ENCODE measurements at regions not wholly inside any gene's neighbourhood (a gene's known extent, or its start where the extent isn't known, plus 50 kb on each side); places are given as distances from the start of the nearest gene placed in this dataset.

DNA sequence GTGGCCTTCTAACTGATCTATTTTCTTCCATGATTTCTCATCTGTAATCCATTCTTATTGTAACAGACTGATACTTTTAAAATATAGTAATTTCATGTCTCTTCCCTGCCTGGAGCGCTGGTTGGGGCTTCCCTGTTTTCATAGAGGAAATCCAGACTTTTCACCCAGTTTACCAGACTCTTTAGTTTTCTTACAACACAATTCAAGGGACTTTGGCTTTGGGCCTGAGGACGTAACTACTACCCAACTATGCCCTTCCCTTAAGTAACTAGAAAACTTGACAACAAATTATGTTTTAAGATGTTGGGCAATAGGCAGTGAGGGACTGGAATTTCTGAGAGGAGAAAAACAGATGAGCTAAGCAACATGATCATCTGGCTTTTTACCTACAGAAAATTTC lies 289.6 kb downstream of the FGF10 start:
- no peak for TF ChIP-seq CTCF (conservative IDR thresholded peaks at IDR 0.05 in 1 of 2, IDR thresholded peaks at IDR 0.05 in 1 of 2; ENCODE audit: extremely low read depth in 1 of 2, insufficient read depth in 1 of 2, low read depth in 1 of 2, low read length in 2 of 2)
- TF ChIP-seq EZH2 (IDR thresholded peaks at IDR 0.05; ENCODE audit: borderline replicate concordance, low read length): no peak
